Caco-2 (cell line): ENCODE measurements at regions not wholly inside any gene's neighbourhood (a gene's known extent, or its start where the extent isn't known, plus 50 kb on each side); places are given as distances from the start of the nearest gene placed in this dataset.
A peak's percentile ranks its signal among the peaks of the same experiment; 100 is the strongest.

Experiments used
- BruUV-seq: library from RNA; stranded (reverse); fragments of 400-500 nt; replicated peaks from 2 replicates; lab custom pipeline; 2021; lab: Mats Ljungman, UMichigan
- CTCF ChIA-PET: fragments of 300-600 bp; sonication (Branson Sonifier 250); formaldehyde crosslinking; loops from one replicate; lab custom pipeline; 2022; ENCODE audit warnings: antibody characterized with exemption; lab: Charles Lee
- POLR2A ChIA-PET: fragments of 300-600 bp; sonication (Branson Sonifier 250); formaldehyde crosslinking; loops from one replicate; lab custom pipeline; 2022; ENCODE audit warnings: antibody characterized with exemption; lab: Charles Lee
- DNase-seq, 2 experiments: peaks; one replicate each; pipeline versions ENCODE4 v3.0.0 to v3.0.0-alpha.2; 2020 to 2022
- H3K27me3 ChIP-seq: replicated peaks from 2 replicates; pipeline ENCODE4 v1.6.0; 2011; ENCODE audit warnings: low read length; ENCODE audit not compliant: control insufficient read depth, insufficient read depth
- H3K36me3 ChIP-seq: 2 replicates; pipeline ENCODE4 v1.5.1; 2011; ENCODE audit warnings: low read length; ENCODE audit not compliant: control insufficient read depth, insufficient read depth
- H3K4me1 ChIP-seq: fragments of 250-450 bp; sonication (Bioruptor Pico); 2 replicates; pipeline ENCODE4 v1.5.1; 2020; ENCODE audit warnings: mild to moderate bottlenecking
- H3K4me3 ChIP-seq: 2 replicates; pipeline ENCODE4 v1.5.1; 2011; ENCODE audit warnings: low read depth, mild to moderate bottlenecking, control low read depth, low read length
- H3K9me3 ChIP-seq: fragments of 250-450 bp; sonication (Bioruptor Pico); 2 replicates; pipeline ENCODE4 v1.5.1; 2020; ENCODE audit warnings: mild to moderate bottlenecking, moderate library complexity
- H3K27ac Mint-ChIP-seq: one replicate; pipeline ENCODE4 v1.8.0; 2022; ENCODE audit warnings: mixed read lengths; ENCODE audit not compliant: unreplicated experiment
- H3K27me3 Mint-ChIP-seq: one replicate; pipeline ENCODE4 v1.8.0; 2022; ENCODE audit warnings: mixed read lengths; ENCODE audit not compliant: insufficient read depth, unreplicated experiment
- H3K36me3 Mint-ChIP-seq: one replicate; pipeline ENCODE4 v1.8.0; 2022; ENCODE audit warnings: mild to moderate bottlenecking, mixed read lengths; ENCODE audit not compliant: insufficient read depth, unreplicated experiment
- H3K4me1 Mint-ChIP-seq: one replicate; pipeline ENCODE4 v1.8.0; 2022; ENCODE audit warnings: low read depth, mixed read lengths; ENCODE audit not compliant: unreplicated experiment
- H3K4me3 Mint-ChIP-seq: one replicate; pipeline ENCODE4 v1.8.0; 2022; ENCODE audit warnings: mild to moderate bottlenecking, moderate library complexity, mixed read lengths; ENCODE audit not compliant: unreplicated experiment
- H3K9me3 Mint-ChIP-seq: one replicate; pipeline ENCODE4 v1.8.0; 2022; ENCODE audit warnings: mixed read lengths; ENCODE audit not compliant: unreplicated experiment
- intact Hi-C: fragments of 100-400 bp; cut with micrococcal nuclease; formaldehyde crosslinking; loops from one replicate; pipeline ENCODE4 v1.10.0; 2022; ENCODE audit not compliant: unreplicated experiment
- TF ChIP-seq, protein P1 (sequence below), 2 experiments: fragments of 200-600 bp in 1 of 2; IDR thresholded peaks; 1 replicate in 1 of 2; 2 replicates in 1 of 2; pipeline versions ENCODE4 v1.5.1 to v1.8.0; 2011 to 2022; ENCODE audit warnings: antibody characterized with exemption in 1 of 2, control low read depth in 1 of 2, inconsistent platforms in 1 of 2, low read depth in 1 of 2, low read length in 1 of 2, mild to moderate bottlenecking in 1 of 2, moderate library complexity in 1 of 2; ENCODE audit not compliant: insufficient read depth in 1 of 2, severe bottlenecking in 1 of 2, unreplicated experiment in 1 of 2

DNA sequence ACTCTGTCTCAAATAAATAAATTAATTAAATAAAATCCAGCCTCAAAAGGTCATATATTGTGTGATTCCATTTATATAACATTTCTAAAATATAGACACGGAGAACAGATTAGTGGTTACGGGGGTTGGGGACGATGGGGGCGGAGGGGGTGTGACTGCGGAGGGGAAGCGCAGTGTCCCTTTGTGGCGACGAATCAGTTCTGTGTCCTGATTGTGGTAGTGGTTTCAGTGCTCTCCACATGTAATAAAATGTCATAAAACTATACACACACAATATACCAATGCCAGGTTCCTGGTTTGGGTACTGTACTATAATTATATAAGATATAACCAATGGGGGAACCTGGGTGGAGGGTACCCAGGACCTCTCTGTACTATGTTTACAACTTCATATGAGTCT lies 186.4 kb downstream of the ANAPC1 start:
- intact Hi-C loops = loop anchor here (5.0 kb wide), 1 partner anchor 580 kb away; no protein-coding TSS in a partner anchor
- ChIA-PET POLR2A (no interaction called here), CTCF (no interaction called here)
- TF ChIP-seq, protein P1, sequence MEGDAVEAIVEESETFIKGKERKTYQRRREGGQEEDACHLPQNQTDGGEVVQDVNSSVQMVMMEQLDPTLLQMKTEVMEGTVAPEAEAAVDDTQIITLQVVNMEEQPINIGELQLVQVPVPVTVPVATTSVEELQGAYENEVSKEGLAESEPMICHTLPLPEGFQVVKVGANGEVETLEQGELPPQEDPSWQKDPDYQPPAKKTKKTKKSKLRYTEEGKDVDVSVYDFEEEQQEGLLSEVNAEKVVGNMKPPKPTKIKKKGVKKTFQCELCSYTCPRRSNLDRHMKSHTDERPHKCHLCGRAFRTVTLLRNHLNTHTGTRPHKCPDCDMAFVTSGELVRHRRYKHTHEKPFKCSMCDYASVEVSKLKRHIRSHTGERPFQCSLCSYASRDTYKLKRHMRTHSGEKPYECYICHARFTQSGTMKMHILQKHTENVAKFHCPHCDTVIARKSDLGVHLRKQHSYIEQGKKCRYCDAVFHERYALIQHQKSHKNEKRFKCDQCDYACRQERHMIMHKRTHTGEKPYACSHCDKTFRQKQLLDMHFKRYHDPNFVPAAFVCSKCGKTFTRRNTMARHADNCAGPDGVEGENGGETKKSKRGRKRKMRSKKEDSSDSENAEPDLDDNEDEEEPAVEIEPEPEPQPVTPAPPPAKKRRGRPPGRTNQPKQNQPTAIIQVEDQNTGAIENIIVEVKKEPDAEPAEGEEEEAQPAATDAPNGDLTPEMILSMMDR (IDR thresholded peaks at IDR 0.05; ENCODE audit: insufficient read depth in 1 of 2, low read depth in 1 of 2, low read length in 1 of 2, severe bottlenecking in 1 of 2, unreplicated experiment in 1 of 2) = no peak
- Mint-ChIP-seq H3K36me3 (no peaks in the 10 kb centered on the region), H3K4me1 (peaks cover 16% of the 10 kb centered on the region), H3K4me3 (no peak overlapping the region), H3K27me3 (no peaks in the 10 kb centered on the region), H3K27ac (no peak overlapping the region), H3K9me3 (peaks cover 25% of the 10 kb centered on the region)
- Histone ChIP-seq H3K4me1 (peaks cover 13% of the 10 kb centered on the region), H3K27me3 (no peaks in the 10 kb centered on the region), H3K4me3 (no peak overlapping the region), H3K9me3 (no peaks in the 10 kb centered on the region), H3K36me3 (no peaks in the 10 kb centered on the region)
- no TSS peak for BruUV-seq
- DNase-seq = no peak

DNA sequence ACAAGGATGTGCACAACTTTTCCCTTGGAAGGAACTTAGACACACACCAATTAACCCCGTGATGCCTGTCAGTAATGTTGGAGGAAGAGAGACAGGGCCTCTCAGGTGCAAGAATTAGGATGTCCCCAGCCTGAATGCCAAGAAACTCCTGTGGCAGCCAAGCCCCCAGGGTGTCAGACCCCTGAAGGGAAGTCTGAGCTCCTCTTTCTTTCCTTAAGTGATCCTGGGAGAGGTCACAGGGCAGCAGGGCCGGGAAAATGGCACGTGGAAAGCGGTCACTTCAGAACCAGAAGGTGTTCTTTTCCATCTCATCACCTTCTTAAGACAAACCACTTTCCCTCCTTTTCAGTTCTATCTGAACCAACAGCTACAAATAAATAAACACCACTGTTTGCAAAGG lies 185.9 kb downstream of the ANAPC1 start:
- Mint-ChIP-seq H3K36me3 (no peaks in the 10 kb centered on the region), H3K4me1 (peaks cover 16% of the 10 kb centered on the region), H3K4me3 (no peak overlapping the region), H3K27ac (no peak overlapping the region), H3K27me3 (no peaks in the 10 kb centered on the region), H3K9me3 (peaks cover 22% of the 10 kb centered on the region)
- no peak for DNase-seq
- TF ChIP-seq, protein P1 (IDR thresholded peaks at IDR 0.05; ENCODE audit: insufficient read depth in 1 of 2, low read depth in 1 of 2, low read length in 1 of 2, severe bottlenecking in 1 of 2, unreplicated experiment in 1 of 2) = no peak
- CTCF ChIA-PET = no interaction called here
- Histone ChIP-seq H3K9me3 (no peaks in the 10 kb centered on the region), H3K36me3 (no peaks in the 10 kb centered on the region), H3K4me1 (peaks cover 15% of the 10 kb centered on the region), H3K27me3 (no peaks in the 10 kb centered on the region), H3K4me3 (no peak overlapping the region)
- POLR2A ChIA-PET = no interaction called here
- no TSS peak for BruUV-seq
- intact Hi-C loops = loop anchor here (5.0 kb wide), 1 partner anchor 581 kb away; no protein-coding TSS in a partner anchor

DNA sequence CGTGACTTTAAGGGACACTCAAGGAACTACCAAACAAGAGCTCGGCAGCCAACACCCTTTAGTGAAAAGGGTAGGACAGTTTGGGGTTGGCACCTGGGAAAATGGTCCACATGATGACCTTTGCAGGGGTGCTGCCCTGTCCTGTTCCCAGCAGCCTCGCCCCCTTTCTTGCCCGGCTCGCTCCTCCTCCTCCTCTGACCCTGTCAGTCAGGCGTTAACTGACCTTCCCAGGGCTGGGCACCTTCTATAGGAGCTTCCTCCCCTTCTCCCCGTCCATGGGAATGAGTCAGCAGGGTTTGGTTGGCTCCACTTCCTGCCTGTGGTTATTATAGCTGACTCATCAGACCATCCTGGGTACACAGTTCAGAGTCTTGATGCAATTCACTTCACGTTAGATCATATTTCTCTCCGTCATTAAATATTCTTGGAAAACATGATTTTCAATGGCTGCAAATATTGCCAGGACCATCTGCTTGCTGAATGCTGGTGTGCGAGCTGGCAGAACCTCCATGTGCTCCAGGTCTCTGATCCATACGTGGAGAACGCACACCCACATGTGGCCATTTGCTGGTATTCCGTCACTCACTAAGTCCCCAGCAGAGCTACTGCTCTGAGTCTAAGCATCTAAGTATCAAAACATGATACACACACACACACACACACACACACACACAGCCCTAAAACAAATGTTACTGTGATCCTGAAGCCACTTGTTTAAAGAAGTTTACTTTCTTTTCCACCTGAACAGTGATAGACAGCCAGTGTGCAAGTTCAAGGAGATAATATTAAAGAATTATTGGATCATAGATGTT lies 185.0 kb downstream of the ANAPC1 start:
- no TSS peak for BruUV-seq
- TF ChIP-seq, protein P1 (IDR thresholded peaks at IDR 0.05; ENCODE audit: insufficient read depth in 1 of 2, low read depth in 1 of 2, low read length in 1 of 2, severe bottlenecking in 1 of 2, unreplicated experiment in 1 of 2) = peak in 1 of 2 experiments; percentile 39
- CTCF ChIA-PET = interaction anchor here (0.6 to 0.7 kb wide), 4 partner anchors 164 to 589 kb away, joined by 3 to 4 read pairs (median 4); no protein-coding TSS in a partner anchor
- Mint-ChIP-seq H3K36me3 (no peaks in the 10 kb centered on the region), H3K4me1 (peaks cover 16% of the 10 kb centered on the region), H3K27me3 (no peaks in the 10 kb centered on the region), H3K27ac (peak overlapping the region; percentile 57), H3K4me3 (peak overlapping the region; percentile 34), H3K9me3 (peaks cover 14% of the 10 kb centered on the region)
- Histone ChIP-seq H3K36me3 (no peaks in the 10 kb centered on the region), H3K9me3 (no peaks in the 10 kb centered on the region), H3K4me3 (no peak overlapping the region), H3K4me1 (peaks cover 15% of the 10 kb centered on the region), H3K27me3 (no peaks in the 10 kb centered on the region)
- POLR2A ChIA-PET = no interaction called here
- intact Hi-C loops = loop anchor here (5.0 kb wide), 1 partner anchor 582 kb away; no protein-coding TSS in a partner anchor
- peak; percentile 44 to 72 for DNase-seq
